Stimulated activated CD4-positive, alpha-beta T cell treated with anti-CD3 and anti-CD28 coated beads, Interleukin-1b, Interleukin-23, amount 100 ng/mL, for 24 hours (primary cell): ENCODE measurements at regions not wholly inside any gene's neighbourhood (a gene's known extent, or its start where the extent isn't known, plus 50 kb on each side); places are given as distances from the start of the nearest gene placed in this dataset.

Source experiments
- DNase-seq, 4 experiments: peaks; one replicate each; pipeline ENCODE4 v3.0.0-alpha.2; 2020; ENCODE audit warnings: low read depth in 4 of 4, low spot score in 1 of 4

GRCh38 chr1:219477861-219478260, 135.0 kb downstream of the ZC3H11B start:
- no peak for DNase-seq

- no peak for DNase-seq
Observed at GRCh38 chr1:219476716-219477115, 136.2 kb downstream of the ZC3H11B start.

- no peak for DNase-seq
Observed at GRCh38 chr1:219476116-219476515, 136.8 kb downstream of the ZC3H11B start.

GRCh38 chr1:219472596-219472995, 140.3 kb downstream of the ZC3H11B start:
- DNase-seq: no peak

- no peak for DNase-seq
Observed at GRCh38 chr1:219467524-219467923, 145.4 kb downstream of the ZC3H11B start.

GRCh38 chr1:219466766-219467165, 146.1 kb downstream of the ZC3H11B start:
- no peak for DNase-seq

GRCh38 chr1:219465212-219466093, 147.5 kb downstream of the ZC3H11B start:
- no peak for DNase-seq

- no peak for DNase-seq
Observed at GRCh38 chr1:219463636-219464035, 149.3 kb downstream of the ZC3H11B start.

GRCh38 chr1:219461981-219462400, 150.9 kb downstream of the ZC3H11B start:
- DNase-seq: no peak

- DNase-seq: no peak
Observed at GRCh38 chr1:219460896-219461815, 151.7 kb downstream of the ZC3H11B start.

GRCh38 chr1:219460081-219460895, 152.6 kb downstream of the ZC3H11B start:
- DNase-seq: no peak

GRCh38 chr1:219459351-219460080, 153.4 kb downstream of the ZC3H11B start:
- DNase-seq: no peak

- DNase-seq: no peak
Observed at GRCh38 chr1:219446288-219446687, 166.6 kb downstream of the ZC3H11B start.

GRCh38 chr1:219445864-219446263, 167.0 kb downstream of the ZC3H11B start:
- DNase-seq: no peak

GRCh38 chr1:219444474-219444873, 168.4 kb downstream of the ZC3H11B start:
- no peak for DNase-seq

- no peak for DNase-seq
Observed at GRCh38 chr1:219443763-219444162, 169.1 kb downstream of the ZC3H11B start.

GRCh38 chr1:219442611-219443061, 170.3 kb downstream of the ZC3H11B start:
- no peak for DNase-seq

GRCh38 chr1:219441884-219442283, 171.0 kb downstream of the ZC3H11B start:
- no peak for DNase-seq

GRCh38 chr1:219439376-219439775, 173.5 kb downstream of the ZC3H11B start:
- no peak for DNase-seq

- DNase-seq: no peak
Observed at GRCh38 chr1:219438386-219438785, 174.5 kb downstream of the ZC3H11B start.
